DND-41 (cell line): ENCODE measurements at regions not wholly inside any gene's neighbourhood (a gene's known extent, or its start where the extent isn't known, plus 50 kb on each side); places are given as distances from the start of the nearest gene placed in this dataset.

Experiments used
- ATAC-seq: fragments of 200-7000 bp; cut with Tn5 transposase; 3 replicates; pipeline ENCODE4 v1.9.1; 2021; ENCODE audit warnings: low read depth; ENCODE audit not compliant: insufficient read depth
- DNase-seq: peaks from one replicate; pipeline ENCODE4 v3.0.0-alpha.2; 2020
- H2AFZ ChIP-seq: 2 replicates; pipeline ENCODE4 v1.6.0; 2012; ENCODE audit warnings: low read depth, low read length
- H3K27ac ChIP-seq: 2 replicates; pipeline ENCODE4 v1.5.1; 2012; ENCODE audit warnings: low read length, inconsistent platforms
- H3K27me3 ChIP-seq: fragments of 200-600 bp; sonication (generic); 2 replicates; pipeline ENCODE4 v1.6.0; 2012; ENCODE audit warnings: low read length, mild to moderate bottlenecking, inconsistent platforms; ENCODE audit not compliant: insufficient read depth, poor library complexity
- H3K36me3 ChIP-seq: 2 replicates; pipeline ENCODE4 v1.5.1; 2012; ENCODE audit warnings: low read length, inconsistent platforms; ENCODE audit not compliant: insufficient read depth
- H3K4me1 ChIP-seq: 2 replicates; pipeline ENCODE4 v1.5.1; 2012; ENCODE audit warnings: mild to moderate bottlenecking, low read length; ENCODE audit not compliant: insufficient read depth
- H3K4me2 ChIP-seq: 2 replicates; pipeline ENCODE4 v1.6.0; 2012; ENCODE audit warnings: mild to moderate bottlenecking, moderate library complexity, low read length, inconsistent platforms; ENCODE audit not compliant: insufficient read depth
- H3K4me3 ChIP-seq, 2 experiments: fragments of 200-600 bp in 1 of 2; shearing (Covaris generic) in 1 of 2; 2 replicates each; pipeline ENCODE4 v1.5.1; 2012 to 2016; ENCODE audit warnings: inconsistent platforms in 2 of 2, low read length in 2 of 2, mild to moderate bottlenecking in 2 of 2, low read depth in 1 of 2, moderate library complexity in 1 of 2
- H3K79me2 ChIP-seq: 2 replicates; pipeline ENCODE4 v1.6.0; 2012; ENCODE audit warnings: low read length, inconsistent platforms; ENCODE audit not compliant: insufficient read depth
- H3K9ac ChIP-seq: 2 replicates; pipeline ENCODE4 v1.6.0; 2012; ENCODE audit warnings: low read depth, mild to moderate bottlenecking, inconsistent platforms, low read length, moderate library complexity
- H3K9me3 ChIP-seq: 2 replicates; pipeline ENCODE4 v1.5.1; 2012; ENCODE audit warnings: low read length, moderate library complexity, mild to moderate bottlenecking, inconsistent platforms; ENCODE audit not compliant: insufficient read depth, severe bottlenecking
- H4K20me1 ChIP-seq: 2 replicates; pipeline ENCODE4 v1.6.0; 2012; ENCODE audit warnings: low read length; ENCODE audit not compliant: insufficient read depth
- CTCF ChIP-seq: IDR thresholded peaks from 2 replicates; pipeline ENCODE4 v1.5.1; 2012; ENCODE audit warnings: borderline replicate concordance, low read length, moderate library complexity, mild to moderate bottlenecking; ENCODE audit not compliant: poor library complexity, severe bottlenecking; ENCODE audit errors: extremely low read depth
- EZH2 ChIP-seq: IDR thresholded peaks from 3 replicates; pipeline ENCODE4 v1.6.1; 2012; ENCODE audit warnings: borderline replicate concordance, low read depth, mild to moderate bottlenecking, moderate library complexity, low read length, inconsistent platforms; ENCODE audit not compliant: severe bottlenecking

GRCh38 chr9:86604741-86605140 is 250.5 kb upstream of the TUT7 start:
- DNase-seq (no peak), ATAC-seq (no peak)
- Histone ChIP-seq H3K4me1 (no peaks in the 10 kb centered on the region), H3K27ac (no peak overlapping the region), H3K79me2 (no peaks in the 10 kb centered on the region), H3K36me3 (no peaks in the 10 kb centered on the region), H4K20me1 (no peaks in the 10 kb centered on the region), H3K9me3 (no peaks in the 10 kb centered on the region), H3K27me3 (no peaks in the 10 kb centered on the region), H3K4me3 (no peak overlapping the region), H2AFZ (no peak overlapping the region), H3K9ac (no peak overlapping the region), H3K4me2 (no peak overlapping the region)
- TF ChIP-seq EZH2, result no peak
- no peak for TF ChIP-seq CTCF

GRCh38 chr9:86602715-86603114 is 248.5 kb upstream of the TUT7 start:
- no peaks in the 10 kb centered on the region for H3K27me3 ChIP-seq
- H3K4me2 ChIP-seq, result no peak overlapping the region
- no peaks in the 10 kb centered on the region for H3K9me3 ChIP-seq
- no peaks in the 10 kb centered on the region for H3K36me3 ChIP-seq
- no peaks in the 10 kb centered on the region for H3K79me2 ChIP-seq
- TF ChIP-seq CTCF (no peak), EZH2 (no peak)
- DNase-seq, result no peak
- H3K4me3 ChIP-seq, result no peak overlapping the region
- H4K20me1 ChIP-seq, result no peaks in the 10 kb centered on the region
- ATAC-seq, result no peak
- no peak overlapping the region for H3K27ac ChIP-seq
- no peak overlapping the region for H3K9ac ChIP-seq
- H3K4me1 ChIP-seq, result no peaks in the 10 kb centered on the region
- no peak overlapping the region for H2AFZ ChIP-seq

GRCh38 chr9:86601697-86602096 is 247.5 kb upstream of the TUT7 start:
- Histone ChIP-seq H4K20me1 (no peaks in the 10 kb centered on the region), H3K27me3 (no peaks in the 10 kb centered on the region), H3K9me3 (no peaks in the 10 kb centered on the region), H2AFZ (no peak overlapping the region), H3K4me1 (no peaks in the 10 kb centered on the region), H3K27ac (no peak overlapping the region), H3K36me3 (no peaks in the 10 kb centered on the region), H3K4me3 (no peak overlapping the region), H3K79me2 (no peaks in the 10 kb centered on the region), H3K4me2 (no peak overlapping the region), H3K9ac (no peak overlapping the region)
- TF ChIP-seq EZH2 (no peak), CTCF (no peak)
- no peak for ATAC-seq
- no peak for DNase-seq

- no peak for ATAC-seq
- Histone ChIP-seq H3K9ac (no peak overlapping the region), H3K9me3 (no peaks in the 10 kb centered on the region), H3K27ac (no peak overlapping the region), H3K4me3 (no peak overlapping the region), H3K4me1 (no peaks in the 10 kb centered on the region), H3K36me3 (no peaks in the 10 kb centered on the region), H3K4me2 (no peak overlapping the region), H3K79me2 (no peaks in the 10 kb centered on the region), H3K27me3 (no peaks in the 10 kb centered on the region), H4K20me1 (no peaks in the 10 kb centered on the region), H2AFZ (no peak overlapping the region)
- no peak for DNase-seq
- TF ChIP-seq EZH2, result no peak
- no peak for TF ChIP-seq CTCF
Measured at GRCh38 chr9:86600977-86601376, 246.8 kb upstream of the TUT7 start.
